ENCODE measurements at regions not wholly inside any gene's neighbourhood (a gene's known extent, or its start where the extent isn't known, plus 50 kb on each side); places are given as distances from the start of the nearest gene placed in this dataset.
"Not testable (repeated sequence)": the region's sequence is repeated elsewhere in the genome, so short reads cannot be mapped to it uniquely, and the experiment has no call there.

DNA sequence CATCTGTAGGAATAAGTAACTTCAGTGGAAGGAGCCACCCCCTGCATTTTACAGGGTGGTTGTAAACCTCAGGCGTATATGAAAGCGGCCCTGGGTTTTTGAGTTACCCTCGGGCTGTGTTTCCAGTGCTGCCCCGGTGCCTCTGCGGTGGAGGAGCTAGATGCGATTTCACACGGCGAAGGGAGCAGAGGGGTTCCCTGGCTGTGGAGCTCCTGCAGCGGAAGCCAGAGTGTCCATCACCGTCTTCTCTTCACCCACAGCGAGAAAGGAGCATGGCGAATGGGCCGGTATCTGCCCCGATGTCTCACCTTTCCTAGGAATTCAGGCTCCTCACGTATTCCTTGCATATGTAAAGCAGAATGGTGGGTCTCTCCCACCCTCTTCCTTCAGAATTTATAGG, 253.6 kb downstream of the THBS2 start:
- no peak for DNase-seq

DNA sequence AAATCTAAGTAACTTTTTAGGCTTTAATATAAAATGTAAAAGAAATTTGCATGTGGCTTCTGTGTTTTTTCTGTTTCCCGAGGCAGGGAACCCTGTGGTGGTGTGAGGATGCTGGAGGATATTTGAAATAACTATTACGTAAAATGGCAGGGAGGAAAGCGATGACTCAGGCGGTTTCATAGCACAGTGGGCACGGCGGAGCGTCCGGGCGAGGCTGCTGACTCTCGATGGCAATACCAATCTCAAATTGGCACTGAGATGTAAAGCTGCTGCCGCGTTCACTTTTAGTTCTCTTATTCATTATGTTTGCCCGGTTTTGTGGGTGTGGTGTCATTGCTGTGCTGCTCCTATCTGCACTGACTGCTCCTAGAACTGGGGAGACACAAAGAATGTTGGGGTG, 254.3 kb downstream of the THBS2 start:
- DNase-seq, result no peak

DNA sequence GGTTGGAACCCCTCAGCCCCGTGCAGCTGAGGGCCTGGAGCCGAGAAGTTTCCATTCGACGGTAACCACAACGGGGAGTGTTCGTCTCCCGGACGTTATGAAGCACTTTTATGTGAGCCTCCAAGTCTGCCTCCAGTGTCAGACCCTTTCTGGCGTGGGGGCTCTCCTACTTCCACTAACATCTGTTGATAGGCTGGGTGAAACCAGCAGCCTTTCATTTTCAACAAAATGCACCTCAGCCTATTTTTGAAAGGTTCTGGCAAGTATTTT, 257.4 kb downstream of the THBS2 start:
- DNase-seq, result no peak

DNA sequence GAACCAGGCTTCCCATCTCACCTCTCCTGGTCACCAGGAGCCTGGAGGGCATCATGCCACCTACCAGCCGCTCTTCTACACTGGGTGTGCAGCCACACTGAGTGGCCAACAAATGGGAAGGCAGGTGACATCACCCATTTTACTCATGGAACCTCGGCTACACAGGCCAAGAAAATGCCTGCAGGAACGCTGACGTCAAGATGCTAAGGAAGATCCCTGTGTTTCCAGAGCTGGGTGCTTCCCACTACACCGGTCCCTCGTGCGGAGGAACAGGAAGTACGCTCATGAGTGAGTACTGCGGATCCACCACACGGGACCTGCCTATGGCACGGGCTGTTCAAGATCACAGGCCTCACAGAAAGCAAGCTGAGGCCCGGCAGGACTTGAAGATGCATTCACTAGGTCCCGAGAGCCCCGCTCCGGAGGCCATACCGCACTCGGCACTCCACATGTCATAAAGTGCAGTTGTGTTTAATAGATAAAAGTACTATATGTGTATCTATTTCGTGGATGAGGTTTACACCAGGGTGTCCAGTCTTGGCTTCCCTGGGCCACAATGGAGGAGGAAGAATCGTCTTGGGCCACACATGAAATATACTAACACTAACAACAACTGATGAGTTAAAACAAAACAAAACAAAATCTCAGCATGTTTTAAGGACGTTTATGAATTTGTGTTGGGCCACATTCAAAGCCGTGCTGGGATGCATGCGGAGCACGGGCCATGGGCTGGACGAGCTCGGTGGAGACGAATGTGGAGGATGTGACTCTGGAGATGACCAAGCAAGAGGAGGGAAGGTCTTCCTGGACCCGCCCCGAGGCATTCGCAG, 257.9 kb downstream of the THBS2 start:
- no peak for DNase-seq

DNA sequence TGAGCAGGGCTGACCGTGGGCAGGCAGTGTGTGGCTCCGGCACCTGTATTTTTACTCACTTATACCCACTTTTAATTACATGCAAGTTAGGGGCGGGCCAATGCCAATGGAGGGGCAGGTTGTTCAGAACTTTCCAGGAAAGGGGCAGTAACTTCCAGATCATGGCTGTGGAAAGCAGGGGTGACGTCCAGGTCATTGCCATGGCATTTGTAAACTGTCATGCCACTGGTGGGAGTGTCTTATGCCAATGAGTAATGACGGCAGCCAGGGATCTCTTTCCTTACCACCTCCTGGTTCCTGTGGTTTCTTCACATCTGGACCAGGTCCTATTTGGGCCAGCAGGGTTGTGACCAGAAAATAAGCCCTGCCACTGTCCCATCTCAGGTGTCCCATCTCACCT, 258.7 kb downstream of the THBS2 start:
- no peak for DNase-seq

DNA sequence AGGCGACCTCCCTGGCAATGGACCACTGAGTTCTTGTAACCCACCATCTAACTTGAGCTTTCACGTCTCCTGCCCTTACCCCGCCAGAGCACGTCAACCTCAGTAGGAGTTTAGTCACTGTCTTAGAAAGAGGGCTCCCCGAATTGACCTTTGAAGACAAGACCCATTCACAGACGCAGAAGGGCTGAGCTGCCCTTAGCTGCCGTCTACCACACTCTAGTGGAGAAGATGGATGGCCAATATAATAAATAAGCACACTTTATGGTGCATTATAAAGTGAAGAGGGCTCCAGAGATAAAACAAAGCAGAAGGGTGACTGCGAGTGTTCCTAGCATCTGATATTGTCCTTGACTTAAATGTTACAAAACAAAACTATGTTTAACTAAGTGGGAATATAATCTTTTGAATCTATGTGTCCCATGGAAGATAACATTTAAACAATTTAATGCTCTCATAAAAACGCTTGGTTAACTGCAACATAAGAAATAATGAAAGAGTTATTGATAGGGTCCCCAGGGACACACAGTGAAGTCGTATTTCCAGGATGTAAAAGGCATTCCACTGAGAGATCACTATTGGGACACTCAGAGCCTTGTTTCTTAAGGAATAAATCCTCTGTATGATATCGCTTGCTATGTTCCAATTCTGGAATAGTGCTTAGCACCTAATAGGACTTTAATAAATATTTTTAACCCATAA, 261.1 kb downstream of the THBS2 start:
- DNase-seq, result no peak

DNA sequence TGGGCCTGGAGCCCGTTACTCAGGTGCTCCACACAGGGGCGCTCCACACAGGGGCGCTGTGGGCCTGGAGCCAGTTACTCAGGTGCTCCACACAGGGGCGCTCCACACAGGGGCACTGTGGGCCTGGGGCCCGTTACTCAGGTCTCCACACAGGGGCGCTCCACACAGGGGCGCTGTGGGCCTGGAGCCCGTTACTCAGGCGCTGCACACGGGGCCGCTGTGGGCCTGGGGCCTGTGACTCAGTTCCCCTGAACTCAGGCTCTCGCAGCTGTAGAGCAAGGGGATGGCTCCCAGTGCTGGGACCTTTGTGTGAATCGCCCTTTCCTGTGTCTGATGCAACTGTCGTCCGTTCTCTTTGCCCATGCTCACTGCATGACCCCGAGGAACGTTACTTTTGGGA, 262.0 kb downstream of the THBS2 start:
- not testable (repeated sequence) for DNase-seq

DNA sequence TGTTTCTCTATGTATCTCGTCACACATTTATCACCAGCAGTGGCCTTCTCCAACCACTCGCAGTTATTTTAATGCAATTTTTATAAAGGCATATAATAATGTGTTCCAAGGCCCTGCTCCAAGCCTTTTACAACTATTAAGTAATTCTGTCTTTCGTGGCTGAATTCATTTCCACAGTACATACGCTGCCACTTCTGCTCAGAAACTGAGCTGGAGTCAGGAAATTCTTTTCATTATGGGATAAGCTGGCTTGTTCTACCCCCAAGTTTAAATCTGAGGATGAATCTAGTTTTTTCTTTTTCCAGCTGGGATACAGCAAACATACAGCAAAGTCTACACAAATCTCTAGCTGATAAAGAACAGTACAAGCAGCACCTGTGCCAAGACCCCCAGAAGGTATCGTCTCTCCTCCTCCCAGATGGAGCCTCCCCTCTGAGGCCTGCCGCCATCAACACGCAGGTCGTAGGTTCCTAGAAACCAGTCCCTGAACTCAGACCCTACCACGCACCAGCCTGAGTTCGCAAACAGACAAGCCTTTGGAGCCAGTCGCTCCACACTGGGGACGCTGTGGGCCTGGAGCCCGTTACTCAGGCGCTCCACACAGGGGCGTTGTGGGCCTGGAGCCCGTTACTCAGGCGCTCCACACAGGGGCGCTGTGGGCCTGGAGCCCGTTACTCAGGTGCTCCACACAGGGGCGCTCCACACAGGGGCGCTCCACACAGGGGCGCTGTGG, 263.5 kb downstream of the THBS2 start:
- DNase-seq, result no peak

DNA sequence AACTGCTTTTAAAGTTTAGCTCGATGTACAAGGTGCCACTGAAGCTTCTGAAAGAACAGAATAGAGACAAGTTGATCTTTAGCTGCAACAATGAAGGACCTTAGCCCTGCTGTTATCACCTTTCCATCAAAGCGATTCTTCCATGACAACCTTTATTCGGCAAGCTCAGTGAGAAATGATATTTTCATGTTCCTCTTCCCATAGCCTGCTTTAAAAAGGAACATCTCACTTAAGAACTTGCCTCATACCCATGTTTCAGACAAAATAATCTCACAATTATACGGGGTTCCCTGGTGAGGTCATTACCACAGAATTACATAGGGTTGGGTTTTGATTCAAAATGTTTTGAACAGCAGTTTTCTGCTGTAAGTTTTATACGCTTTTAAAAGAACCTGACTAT, 264.2 kb downstream of the THBS2 start:
- DNase-seq, result no peak

DNA sequence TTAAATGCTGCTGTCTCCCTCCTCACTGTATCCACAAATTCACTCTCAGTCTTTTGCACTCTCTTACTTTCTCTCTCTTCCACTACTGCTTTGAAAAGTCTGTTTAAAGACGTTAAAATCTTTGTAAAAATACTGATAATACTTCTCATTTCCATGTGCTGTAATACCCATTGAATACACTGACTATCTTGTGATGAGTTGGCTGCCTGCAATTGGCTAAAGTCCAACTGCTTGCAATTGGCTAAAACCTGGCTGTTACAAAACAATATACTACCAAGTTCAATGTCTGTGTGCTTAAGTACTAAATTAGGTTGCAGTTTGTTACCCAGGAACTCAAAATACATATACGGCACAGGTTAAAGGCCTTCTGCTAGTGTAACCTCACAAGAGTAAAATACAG, 264.8 kb downstream of the THBS2 start:
- DNase-seq, result no peak

DNA sequence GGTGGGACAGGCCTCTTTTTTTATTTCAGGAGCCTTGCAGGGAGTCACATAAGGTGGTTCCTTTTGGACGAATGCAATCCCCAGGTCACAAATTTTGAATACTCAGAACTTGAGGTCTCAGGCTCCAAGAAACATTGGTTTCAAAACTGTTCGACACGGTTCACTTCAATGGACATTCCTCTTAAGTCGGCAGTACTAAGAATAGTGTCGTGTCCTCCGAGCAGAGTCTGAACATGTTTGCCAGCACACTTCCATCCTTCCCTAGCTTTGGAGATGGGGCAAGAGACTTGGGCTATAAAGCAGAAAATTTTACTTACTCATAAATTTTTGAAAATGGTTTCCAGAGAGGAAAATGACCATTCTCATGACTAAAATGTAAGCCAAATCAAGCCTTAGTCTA, 265.4 kb downstream of the THBS2 start:
- no peak for DNase-seq

DNA sequence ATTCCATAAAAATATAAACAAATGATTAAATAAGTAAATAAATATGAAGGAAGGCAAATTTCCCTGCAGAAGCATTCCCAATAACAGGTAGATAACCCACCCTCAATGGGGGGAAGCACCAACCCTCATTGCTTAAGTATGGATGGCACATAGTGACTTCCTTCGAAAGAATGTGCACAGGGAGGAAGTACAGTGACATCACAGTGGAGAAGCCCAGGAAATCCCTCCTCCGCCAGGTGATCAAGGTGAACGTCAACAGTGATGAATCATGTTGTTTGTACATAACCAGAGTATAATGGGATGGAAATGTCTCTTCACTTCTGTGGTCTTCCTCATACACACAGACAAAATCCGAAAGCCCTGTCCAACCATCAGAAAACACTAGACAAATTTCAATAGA, 267.9 kb downstream of the THBS2 start:
- no peak for DNase-seq

DNA sequence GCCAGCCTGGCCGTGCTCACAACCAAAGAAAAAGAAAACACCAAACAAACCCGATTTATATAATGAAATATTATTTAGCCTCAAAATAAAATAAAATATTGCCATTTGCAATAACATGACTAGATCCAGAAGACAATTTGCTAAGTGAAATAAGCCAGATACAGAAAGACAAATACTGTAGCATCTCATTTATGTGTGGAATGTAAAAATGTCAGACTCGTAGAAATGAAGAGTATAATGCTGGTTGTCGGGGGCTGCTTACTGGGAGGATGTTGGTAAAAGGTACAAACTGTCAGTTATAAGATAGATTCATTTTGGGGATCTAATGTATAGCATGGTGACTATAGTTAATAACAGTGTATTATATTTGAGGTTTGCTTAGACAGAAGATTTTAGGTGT, 269.7 kb downstream of the THBS2 start:
- DNase-seq, result no peak

DNA sequence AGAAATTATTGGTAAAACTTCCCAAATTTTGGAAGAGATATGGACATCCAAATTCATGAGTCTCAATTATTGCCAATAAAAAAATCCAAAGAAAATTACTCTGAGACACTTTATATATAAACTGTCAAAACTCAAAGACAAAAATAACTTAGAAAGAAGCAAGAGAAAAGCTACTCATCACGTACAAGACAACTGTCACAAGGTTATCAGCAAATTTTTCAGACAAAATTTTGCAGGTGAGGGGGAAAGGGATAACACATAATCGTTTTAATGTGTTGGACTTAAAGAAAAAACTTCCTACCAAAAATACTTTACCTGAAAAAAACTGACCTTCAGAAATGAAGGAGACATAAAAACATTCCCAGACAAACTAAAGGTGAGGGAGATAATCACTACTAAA, 272.5 kb downstream of the THBS2 start:
- DNase-seq, result no peak

DNA sequence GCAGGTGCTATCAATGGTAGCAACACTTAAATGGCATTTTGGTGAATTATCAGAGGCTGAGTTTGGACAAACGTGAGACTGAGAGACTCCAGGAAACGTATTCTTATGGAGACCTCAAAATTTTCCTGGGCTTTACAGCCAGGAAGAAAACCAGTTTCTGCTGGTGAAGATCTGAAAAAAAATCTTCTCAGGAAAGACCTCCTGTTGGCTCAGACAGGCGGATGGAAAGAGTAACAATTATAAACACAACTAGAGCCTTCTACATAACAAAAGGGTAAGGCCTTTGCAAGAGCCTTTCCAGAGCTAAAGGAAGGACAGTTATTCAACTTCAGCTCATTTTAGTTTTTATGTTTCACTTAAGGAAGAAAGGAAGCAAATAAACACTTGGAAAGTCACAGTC, 274.4 kb downstream of the THBS2 start:
- no peak for DNase-seq

DNA sequence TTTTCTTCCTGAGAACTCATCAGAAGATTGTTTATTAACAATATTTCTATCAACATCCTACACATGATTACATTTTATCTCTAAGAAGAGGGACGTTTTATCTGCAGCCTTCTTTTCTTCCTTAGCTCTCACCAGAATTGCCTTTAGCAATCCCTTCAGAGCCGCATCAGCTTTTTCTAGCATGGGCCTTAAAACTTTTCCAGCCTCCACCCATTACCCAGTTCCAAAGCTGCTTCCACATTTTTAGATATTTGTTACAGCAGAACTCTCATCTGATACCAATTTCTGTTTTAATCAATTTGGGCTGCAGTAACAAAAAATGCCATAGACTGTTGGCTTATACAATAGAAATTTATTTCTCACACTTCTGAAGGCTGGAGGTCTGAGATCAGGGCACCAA, 281.5 kb downstream of the THBS2 start:
- DNase-seq, result no peak

DNA sequence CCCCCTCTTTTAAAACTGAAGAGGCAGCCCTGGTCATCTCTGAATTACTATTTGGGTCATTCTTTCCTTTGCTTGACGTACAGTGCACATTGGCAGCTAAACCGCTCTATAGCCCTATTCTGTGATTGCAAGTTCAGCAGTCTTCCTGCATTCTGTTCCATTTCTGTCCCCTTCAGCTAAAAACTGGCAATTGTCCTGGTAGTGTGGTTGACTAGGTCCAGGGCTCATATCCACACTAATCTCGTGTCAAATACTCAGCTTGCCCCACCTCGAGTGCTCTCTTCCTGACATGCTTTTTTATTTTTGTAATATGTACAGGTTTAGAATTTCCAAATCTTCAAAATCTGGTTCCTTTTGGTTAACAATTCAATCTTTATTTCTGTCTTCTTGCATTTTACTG, 282.1 kb downstream of the THBS2 start:
- DNase-seq, result no peak

DNA sequence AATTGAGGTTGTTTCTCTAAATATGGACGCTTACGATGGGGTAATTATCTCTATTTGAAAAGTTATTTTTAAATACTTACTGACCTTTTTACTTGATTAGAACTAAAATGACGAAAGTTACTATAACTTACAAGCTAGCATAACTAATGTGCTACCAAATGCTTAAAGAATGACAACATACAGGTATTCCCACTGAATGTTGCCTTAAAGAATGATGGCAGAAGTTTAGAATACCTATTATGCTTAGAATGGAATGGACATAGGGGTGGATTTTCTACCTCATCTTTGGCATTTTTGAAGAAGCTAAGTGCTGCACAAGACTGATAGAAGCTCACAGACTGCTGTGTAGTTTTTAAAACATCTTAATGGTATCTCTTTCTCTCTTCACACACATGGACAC, 284.8 kb downstream of the THBS2 start:
- no peak for DNase-seq

DNA sequence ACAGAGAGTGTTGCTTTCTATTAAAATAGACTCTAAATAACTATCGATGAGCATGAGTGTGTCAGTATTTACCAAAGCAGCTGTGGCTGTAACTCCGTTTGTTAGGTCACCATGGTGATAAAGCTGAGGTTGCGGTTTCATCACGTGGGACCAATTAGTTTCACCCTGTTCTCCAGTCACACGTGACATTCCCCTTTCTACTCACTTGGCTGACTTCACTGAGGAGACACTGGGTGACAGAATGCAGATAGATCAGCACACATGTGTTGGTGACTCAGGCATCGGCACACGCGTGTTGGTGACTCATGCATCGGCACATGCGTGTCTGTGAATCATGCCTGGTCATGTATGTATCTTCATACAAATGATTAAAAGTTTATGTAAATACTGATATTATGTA, 285.4 kb downstream of the THBS2 start:
- peak; percentile 63 for DNase-seq

DNA sequence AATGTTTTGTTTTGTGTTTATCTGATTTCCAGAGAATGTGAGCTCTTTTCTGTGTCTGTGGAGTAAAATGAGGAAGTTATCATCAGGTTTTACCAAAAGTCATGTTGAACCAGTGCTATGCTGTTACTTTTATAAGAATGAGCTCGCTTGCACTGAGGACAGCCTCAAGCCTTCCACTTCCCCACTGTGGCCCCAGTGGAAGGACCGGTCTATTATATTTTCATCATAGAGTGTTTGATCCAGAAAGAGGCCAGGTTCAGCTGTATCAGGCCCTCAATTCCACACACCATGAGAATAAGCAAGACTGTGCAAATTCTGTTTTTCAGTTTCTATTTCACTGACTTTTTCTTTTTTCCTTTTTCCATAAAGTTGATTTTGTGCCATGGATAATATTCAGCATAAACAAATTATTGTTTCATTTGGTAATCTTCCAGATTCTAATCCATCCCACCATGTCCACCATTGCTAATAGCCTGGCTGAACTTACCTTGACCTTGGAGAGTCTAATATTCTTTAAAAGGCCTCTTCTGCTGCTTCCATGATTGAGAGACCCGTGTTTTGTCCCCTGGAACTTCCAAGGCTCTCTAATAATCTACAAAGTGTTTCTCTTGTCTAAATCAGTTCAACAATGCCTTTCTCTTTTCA, 286.2 kb downstream of the THBS2 start:
- DNase-seq, result no peak

DNA sequence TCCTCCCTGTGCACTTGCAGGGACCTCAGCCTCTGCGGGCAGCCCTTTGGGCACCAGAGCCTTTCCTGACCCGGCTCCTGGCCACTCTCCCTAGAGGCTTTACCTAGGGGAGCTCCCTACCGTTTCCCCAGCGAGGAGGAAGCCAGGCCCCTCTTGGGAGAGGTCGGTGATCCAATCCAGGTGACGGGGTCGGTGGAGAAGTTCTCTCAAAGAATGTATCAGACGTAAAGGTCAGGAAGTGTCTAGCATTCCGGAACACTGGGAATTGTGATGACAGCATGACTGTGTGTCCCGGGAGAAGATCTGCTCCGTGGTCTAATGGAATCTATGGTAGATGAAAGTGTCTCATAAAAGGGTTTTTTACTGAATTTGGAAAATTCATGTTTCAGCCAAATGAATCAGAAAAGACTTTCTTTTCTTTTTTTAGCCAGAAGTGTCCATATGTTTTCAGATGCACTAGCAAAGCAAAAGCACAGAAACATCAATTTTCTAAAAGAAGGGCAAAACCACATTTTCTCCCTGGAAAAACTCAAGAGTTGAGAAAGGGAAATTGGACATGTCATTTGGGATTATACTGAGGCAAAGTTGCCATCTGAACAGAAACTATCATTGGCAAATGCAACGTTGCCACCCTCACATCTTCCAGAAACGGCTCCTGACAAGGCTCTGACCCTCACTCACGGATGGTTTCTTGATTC, 289.4 kb downstream of the THBS2 start:
- no peak for DNase-seq

DNA sequence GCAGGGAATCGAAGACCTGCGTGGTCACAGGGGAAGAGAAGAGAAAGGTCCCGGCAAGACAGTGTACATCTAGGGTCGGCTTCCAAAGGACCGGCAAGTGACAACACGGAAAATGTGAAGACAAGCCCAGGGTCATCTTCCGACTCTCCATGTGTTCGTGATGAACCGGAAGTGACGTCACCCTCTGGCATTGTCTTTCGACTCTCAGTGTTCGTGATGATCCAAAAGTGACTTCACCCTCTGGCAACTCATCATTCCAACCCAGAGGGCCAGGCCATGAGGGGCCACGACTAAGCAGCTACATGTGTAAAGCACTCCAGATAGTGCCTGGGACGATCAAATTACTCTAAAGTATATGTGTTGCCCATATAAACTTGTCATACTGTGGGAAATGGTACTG, 290.8 kb downstream of the THBS2 start:
- no peak for DNase-seq

DNA sequence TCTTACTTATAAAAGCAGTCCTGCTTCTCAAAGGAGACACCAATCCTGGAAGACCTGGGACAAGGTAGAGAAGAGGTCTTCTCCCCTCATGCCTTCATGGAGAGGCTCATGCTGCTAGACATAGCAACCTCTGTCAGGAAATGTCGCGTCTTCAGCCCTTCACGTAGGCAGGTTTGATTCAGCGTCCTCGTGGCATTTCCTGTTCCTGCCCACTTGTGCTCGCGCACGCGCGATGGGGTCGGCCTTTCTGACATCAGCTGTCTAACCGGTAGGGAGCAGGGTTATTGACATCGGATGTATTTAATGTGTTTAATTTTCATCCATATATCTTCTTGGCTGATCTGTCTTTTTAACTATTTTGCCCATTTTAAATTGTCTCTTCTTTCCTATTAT, 292.4 kb downstream of the THBS2 start:
- no peak for DNase-seq

All from CD4-positive, alpha-beta T cell treated with Interleukin-10 for 1 hour (primary cell).